Mucosa of rectum (tissue), 2 donors: ENCODE measurements at regions not wholly inside any gene's neighbourhood (a gene's known extent, or its start where the extent isn't known, plus 50 kb on each side); places are given as distances from the start of the nearest gene placed in this dataset.
A peak's percentile ranks its signal among the peaks of the same experiment; 100 is the strongest.
"Not testable (repeated sequence)": the region's sequence is repeated elsewhere in the genome, so short reads cannot be mapped to it uniquely, and the experiment has no call there.

Source experiments
- H3K27ac ChIP-seq, 2 donors: one replicate each; pipeline ENCODE4 v1.7.0; 2013; ENCODE audit warnings: inconsistent platforms in 2 of 2, low read depth in 2 of 2, low read length in 2 of 2
- H3K27me3 ChIP-seq, 2 donors: one replicate each; pipeline ENCODE4 v1.7.0; 2013; ENCODE audit warnings: low read length in 2 of 2; ENCODE audit not compliant: control insufficient read depth in 2 of 2, insufficient read depth in 2 of 2
- H3K36me3 ChIP-seq, 2 donors: one replicate each; pipeline ENCODE4 v1.7.0; 2013; ENCODE audit warnings: low read length in 2 of 2; ENCODE audit not compliant: control insufficient read depth in 2 of 2, insufficient read depth in 2 of 2
- H3K4me1 ChIP-seq, 2 donors: one replicate each; pipeline ENCODE4 v1.7.0; 2013; ENCODE audit warnings: low read length in 2 of 2, mild to moderate bottlenecking in 1 of 2; ENCODE audit not compliant: control insufficient read depth in 2 of 2, insufficient read depth in 2 of 2
- H3K4me3 ChIP-seq, 2 donors: one replicate each; pipeline ENCODE4 v1.7.0; 2013; ENCODE audit warnings: low read length in 2 of 2
- H3K9ac ChIP-seq, 2 donors: one replicate each; pipeline ENCODE4 v1.7.0; 2013; ENCODE audit warnings: low read length in 2 of 2, low read depth in 1 of 2, mild to moderate bottlenecking in 1 of 2
- H3K9me3 ChIP-seq, 2 donors: one replicate each; pipeline ENCODE4 v1.7.0; 2013; ENCODE audit warnings: low read length in 2 of 2; ENCODE audit not compliant: control insufficient read depth in 2 of 2
- donor health status: healthy.
- donor health status: Normal muscosa, but diverticular disease.

DNA sequence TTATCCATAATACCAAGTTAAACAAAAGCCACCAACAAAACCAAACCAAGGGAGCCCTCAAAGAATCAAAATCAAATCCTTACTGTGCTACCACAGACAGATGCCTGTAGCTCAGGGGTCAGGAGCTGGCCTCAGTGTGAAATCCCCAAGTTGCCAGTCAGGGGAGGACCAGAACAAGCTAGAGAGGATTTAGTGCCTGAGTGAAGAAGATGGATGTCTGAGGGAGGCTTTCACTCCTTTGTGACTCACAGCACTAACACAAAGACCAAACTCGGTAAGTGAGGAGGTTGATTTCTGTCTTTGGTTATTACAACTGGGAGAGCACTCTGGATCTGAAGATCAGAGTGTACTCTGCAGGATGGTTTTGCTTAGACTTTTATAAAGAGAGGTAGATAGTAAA lies 189.9 kb upstream of the ZNF184 start:
- Histone ChIP-seq H3K9ac (no peak overlapping the region), H3K36me3 (no peaks in the 10 kb centered on the region), H3K27me3 (peaks cover 13 to 18% of the 10 kb centered on the region in 2 donors), H3K4me3 (no peak overlapping the region), H3K4me1 (no peaks in the 10 kb centered on the region), H3K9me3 (no peaks in the 10 kb centered on the region), H3K27ac (no peak overlapping the region)

DNA sequence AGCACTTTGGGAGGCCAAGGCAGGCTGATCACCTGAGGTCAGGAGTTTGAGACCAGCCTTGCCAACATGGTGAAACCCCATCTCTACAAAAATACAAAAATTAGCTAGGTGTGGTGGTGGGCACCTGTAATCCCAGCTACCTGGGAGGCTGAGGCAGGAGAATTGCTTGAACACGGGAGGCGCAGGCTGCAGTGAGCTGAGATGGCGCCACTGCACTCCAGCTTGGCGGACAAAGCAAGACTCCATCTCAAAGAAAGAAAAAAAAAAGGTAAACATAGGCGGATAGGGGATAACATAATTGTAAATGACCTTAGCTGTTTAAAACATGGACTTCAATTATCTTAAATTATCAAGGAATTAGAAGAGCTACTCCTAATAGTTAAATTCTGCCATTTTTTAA lies 189.3 kb upstream of the ZNF184 start:
- H3K9me3 ChIP-seq, H3K9ac ChIP-seq, H3K4me1 ChIP-seq, H3K4me3 ChIP-seq, H3K27ac ChIP-seq, H3K36me3 ChIP-seq: not testable (repeated sequence)
- peaks cover 7 to 13% of the 10 kb centered on the region in 2 donors for H3K27me3 ChIP-seq

- H3K4me1 ChIP-seq, H3K36me3 ChIP-seq, H3K9me3 ChIP-seq, H3K4me3 ChIP-seq, H3K27me3 ChIP-seq, H3K9ac ChIP-seq, H3K27ac ChIP-seq: not testable (repeated sequence)
These were observed 180.4 kb upstream of the ZNF184 start for GRCh38 chr6:27653143-27653825.

- Histone ChIP-seq H3K9ac (no peak overlapping the region), H3K4me1 (no peaks in the 10 kb centered on the region), H3K27me3 (no peaks in the 10 kb centered on the region), H3K9me3 (no peaks in the 10 kb centered on the region), H3K27ac (no peak overlapping the region), H3K36me3 (no peaks in the 10 kb centered on the region), H3K4me3 (no peak overlapping the region)
These were observed 178.4 kb upstream of the ZNF184 start for GRCh38 chr6:27651371-27651732.

DNA sequence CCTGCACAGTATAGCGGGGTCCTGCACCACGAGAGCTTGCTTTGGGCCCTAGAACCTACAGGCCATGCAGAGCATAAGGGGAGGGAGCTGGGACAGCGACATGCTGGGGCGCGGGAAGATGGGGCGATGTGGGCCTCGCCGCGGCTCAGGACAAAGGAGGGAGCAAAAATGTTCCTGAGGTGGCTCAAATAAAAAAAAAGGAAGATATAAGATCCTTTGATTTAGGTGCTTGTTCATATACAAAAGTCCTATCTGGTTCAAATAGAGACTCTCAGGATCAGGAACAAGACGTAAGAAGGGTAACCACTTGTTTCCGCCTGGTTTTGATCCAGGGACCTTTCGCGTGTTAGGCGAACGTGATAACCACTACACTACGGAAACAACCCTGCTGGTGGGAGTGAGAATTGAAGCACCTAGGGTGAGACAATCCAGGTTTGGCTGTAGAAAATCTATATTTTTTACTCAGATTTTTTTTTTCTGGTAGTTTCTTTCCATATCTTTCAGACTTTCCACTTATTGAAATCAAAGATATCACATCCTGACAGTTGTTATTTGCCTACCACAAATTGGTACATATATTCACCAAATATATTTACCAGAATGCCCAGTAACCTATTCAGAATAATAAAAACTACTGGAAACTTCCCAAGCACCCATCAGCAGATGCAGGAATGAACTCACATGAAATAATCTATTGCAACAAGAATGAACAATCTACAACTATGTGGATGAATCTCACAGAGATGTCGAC lies 177.9 kb upstream of the ZNF184 start:
- no peaks in the 10 kb centered on the region for H3K27me3 ChIP-seq
- no peaks in the 10 kb centered on the region for H3K4me1 ChIP-seq
- H3K9ac ChIP-seq: no peak overlapping the region
- no peak overlapping the region for H3K27ac ChIP-seq
- no peaks in the 10 kb centered on the region for H3K36me3 ChIP-seq
- H3K4me3 ChIP-seq: no peak overlapping the region
- H3K9me3 ChIP-seq: no peaks in the 10 kb centered on the region

- Histone ChIP-seq H3K27me3 (peaks cover 2 to 3% of the 10 kb centered on the region in 2 donors), H3K36me3 (no peaks in the 10 kb centered on the region), H3K4me1 (no peaks in the 10 kb centered on the region), H3K4me3 (no peak overlapping the region), H3K27ac (no peak overlapping the region), H3K9ac (no peak overlapping the region), H3K9me3 (no peaks in the 10 kb centered on the region)
These were observed 171.6 kb upstream of the ZNF184 start for GRCh38 chr6:27644528-27644927.

- no peaks in the 10 kb centered on the region for H3K36me3 ChIP-seq
- H3K9ac ChIP-seq: no peak overlapping the region
- no peaks in the 10 kb centered on the region for H3K4me1 ChIP-seq
- no peak overlapping the region for H3K27ac ChIP-seq
- peaks cover 2 to 3% of the 10 kb centered on the region in 2 donors for H3K27me3 ChIP-seq
- no peaks in the 10 kb centered on the region for H3K9me3 ChIP-seq
- no peak overlapping the region for H3K4me3 ChIP-seq
These were observed 170.0 kb upstream of the ZNF184 start for GRCh38 chr6:27642744-27643456.

DNA sequence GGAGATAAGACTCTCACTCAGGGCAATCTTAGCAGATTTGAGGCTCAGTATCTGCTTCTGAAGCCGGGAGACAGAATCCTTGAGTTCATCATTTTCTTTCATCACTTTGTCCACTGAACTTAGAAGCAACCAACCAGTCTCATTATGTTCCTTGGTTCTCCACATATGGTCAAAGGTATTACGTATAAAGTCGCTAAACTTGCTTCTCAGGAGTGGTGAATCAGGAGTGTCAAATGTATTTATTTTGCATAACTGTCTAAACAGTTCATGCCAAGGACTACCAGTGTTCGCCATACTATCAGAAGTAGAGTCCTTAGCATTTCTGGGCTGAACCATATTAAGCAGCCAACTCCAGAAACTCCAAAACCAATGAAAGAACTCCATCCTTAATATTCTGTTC lies 163.0 kb upstream of the ZNF184 start:
- H3K9me3 ChIP-seq, H3K36me3 ChIP-seq, H3K9ac ChIP-seq, H3K4me3 ChIP-seq, H3K27ac ChIP-seq: not testable (repeated sequence)
- H3K4me1 ChIP-seq: peaks cover 5 to 12% of the 10 kb centered on the region in 2 donors
- peaks cover 9 to 10% of the 10 kb centered on the region in 2 donors for H3K27me3 ChIP-seq

- peaks cover 8 to 16% of the 10 kb centered on the region in 2 donors for H3K4me1 ChIP-seq
- H3K9me3 ChIP-seq, H3K4me3 ChIP-seq, H3K36me3 ChIP-seq, H3K9ac ChIP-seq: not testable (repeated sequence)
- H3K27ac ChIP-seq: peak overlapping the region in 1 of 2 donors; percentile 15
- peaks cover 10 to 14% of the 10 kb centered on the region in 2 donors for H3K27me3 ChIP-seq
These were observed 160.3 kb upstream of the ZNF184 start for GRCh38 chr6:27633221-27633688.

GRCh38 chr6:27631609-27631916 lies 158.7 kb upstream of the ZNF184 start:
- no peaks in the 10 kb centered on the region for H3K9me3 ChIP-seq
- H3K36me3 ChIP-seq: no peaks in the 10 kb centered on the region
- H3K4me3 ChIP-seq: no peak overlapping the region
- H3K27me3 ChIP-seq: peaks cover 10 to 14% of the 10 kb centered on the region in 2 donors
- H3K4me1 ChIP-seq: peaks cover 8 to 16% of the 10 kb centered on the region in 2 donors
- no peak overlapping the region for H3K9ac ChIP-seq
- H3K27ac ChIP-seq: no peak overlapping the region
